DOHH2 (cell line): ENCODE measurements at regions not wholly inside any gene's neighbourhood (a gene's known extent, or its start where the extent isn't known, plus 50 kb on each side); places are given as distances from the start of the nearest gene placed in this dataset.

Experiments used
- H3F3A ChIP-seq: fragments of 200-600 bp; sonication (generic), shearing (Covaris generic); 2 replicates; pipeline ENCODE4 v1.6.0; 2016; ENCODE audit warnings: antibody characterized with exemption, mild to moderate bottlenecking; ENCODE audit not compliant: control insufficient read depth, insufficient read depth
- H3K27ac ChIP-seq: fragments of 200-600 bp; sonication (generic); 2 replicates; pipeline ENCODE4 v1.5.1; 2014; ENCODE audit warnings: low read depth, mild to moderate bottlenecking, low read length, moderate library complexity
- H3K27me3 ChIP-seq: fragments of 200-600 bp; sonication (generic); 2 replicates; pipeline ENCODE4 v1.6.1; 2014; ENCODE audit warnings: mild to moderate bottlenecking, low read length, mixed read lengths; ENCODE audit not compliant: control insufficient read depth
- H3K36me3 ChIP-seq: fragments of 200-600 bp; sonication (generic); 2 replicates; pipeline ENCODE4 v1.6.1; 2014; ENCODE audit warnings: mild to moderate bottlenecking, low read length, moderate library complexity, mixed read lengths; ENCODE audit not compliant: control insufficient read depth
- H3K4me1 ChIP-seq: fragments of 200-600 bp; sonication (generic); 2 replicates; pipeline ENCODE4 v1.6.1; 2014; ENCODE audit warnings: mild to moderate bottlenecking, low read length, mixed read lengths; ENCODE audit not compliant: control insufficient read depth
- H3K4me2 ChIP-seq: fragments of 200-600 bp; sonication (generic); 2 replicates; pipeline ENCODE4 v1.6.0; 2014; ENCODE audit warnings: mild to moderate bottlenecking, low read length, moderate library complexity
- H3K4me3 ChIP-seq: fragments of 200-600 bp; sonication (generic); 2 replicates; pipeline ENCODE4 v1.5.1; 2014; ENCODE audit warnings: mild to moderate bottlenecking, low read length, mixed read lengths
- H3K79me2 ChIP-seq: fragments of 200-600 bp; sonication (generic); 2 replicates; pipeline ENCODE4 v1.6.1; 2014; ENCODE audit warnings: mild to moderate bottlenecking, low read length, mixed read lengths; ENCODE audit not compliant: control insufficient read depth
- H3K9me2 ChIP-seq: fragments of 200-600 bp; sonication (generic); replicated peaks from 2 replicates; pipeline ENCODE4 v1.6.1; 2014; ENCODE audit warnings: mild to moderate bottlenecking, low read length, mixed read lengths; ENCODE audit not compliant: control insufficient read depth
- H3K9me3 ChIP-seq: fragments of 200-600 bp; sonication (generic); 2 replicates; pipeline ENCODE4 v1.6.1; 2014; ENCODE audit warnings: antibody characterized with exemption, low read length, mixed read lengths; ENCODE audit not compliant: control insufficient read depth, insufficient read depth
- H4K20me1 ChIP-seq: fragments of 200-600 bp; sonication (generic); 2 replicates; pipeline ENCODE4 v1.6.0; 2014; ENCODE audit warnings: low read depth, mild to moderate bottlenecking, antibody characterized with exemption, low read length, moderate library complexity; ENCODE audit not compliant: control insufficient read depth, insufficient read depth
- EZH2phosphoT487 ChIP-seq: fragments of 200-600 bp; sonication (generic); IDR thresholded peaks from 2 replicates; pipeline ENCODE4 v1.6.1; 2017; ENCODE audit warnings: borderline replicate concordance, mild to moderate bottlenecking, antibody characterized with exemption, low read length, moderate library complexity, mixed read lengths
- TF ChIP-seq, protein P1 (sequence below): fragments of 200-600 bp; sonication (generic); IDR thresholded peaks from one replicate; pipeline ENCODE4 v1.5.1; 2014; ENCODE audit warnings: antibody characterized with exemption, mild to moderate bottlenecking, low read depth, low read length; ENCODE audit not compliant: poor library complexity, severe bottlenecking

DNA sequence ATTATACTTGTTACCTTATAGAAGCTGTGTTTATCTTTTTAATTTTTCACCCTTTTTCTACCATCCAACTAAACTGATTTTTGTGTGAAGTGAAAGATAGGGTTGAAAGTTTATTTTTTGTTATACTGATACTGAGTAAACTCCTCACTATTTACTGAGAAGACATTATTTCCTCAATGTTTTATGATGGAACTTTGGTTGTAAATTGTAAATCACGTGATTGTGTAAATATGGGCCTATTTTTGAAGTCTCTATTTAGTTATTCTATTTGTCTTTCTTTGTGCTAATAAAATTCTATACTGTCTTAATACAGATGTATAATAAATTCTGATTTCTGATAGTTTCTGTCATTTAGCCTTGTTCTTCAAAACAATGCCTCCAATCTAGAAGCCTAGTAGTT is 697.2 kb upstream of the SLC8A1 start:
- Histone ChIP-seq H3F3A (no peaks in the 10 kb centered on the region), H3K4me3 (no peak overlapping the region), H3K27me3 (no peaks in the 10 kb centered on the region), H3K79me2 (no peaks in the 10 kb centered on the region), H3K9me2 (no peaks in the 10 kb centered on the region; the same call in 1 of the 2 replicates), H3K36me3 (no peaks in the 10 kb centered on the region), H3K27ac (no peak overlapping the region), H3K9me3 (no peaks in the 10 kb centered on the region), H4K20me1 (no peaks in the 10 kb centered on the region), H3K4me2 (no peak overlapping the region), H3K4me1 (no peaks in the 10 kb centered on the region)
- TF ChIP-seq, protein P1, sequence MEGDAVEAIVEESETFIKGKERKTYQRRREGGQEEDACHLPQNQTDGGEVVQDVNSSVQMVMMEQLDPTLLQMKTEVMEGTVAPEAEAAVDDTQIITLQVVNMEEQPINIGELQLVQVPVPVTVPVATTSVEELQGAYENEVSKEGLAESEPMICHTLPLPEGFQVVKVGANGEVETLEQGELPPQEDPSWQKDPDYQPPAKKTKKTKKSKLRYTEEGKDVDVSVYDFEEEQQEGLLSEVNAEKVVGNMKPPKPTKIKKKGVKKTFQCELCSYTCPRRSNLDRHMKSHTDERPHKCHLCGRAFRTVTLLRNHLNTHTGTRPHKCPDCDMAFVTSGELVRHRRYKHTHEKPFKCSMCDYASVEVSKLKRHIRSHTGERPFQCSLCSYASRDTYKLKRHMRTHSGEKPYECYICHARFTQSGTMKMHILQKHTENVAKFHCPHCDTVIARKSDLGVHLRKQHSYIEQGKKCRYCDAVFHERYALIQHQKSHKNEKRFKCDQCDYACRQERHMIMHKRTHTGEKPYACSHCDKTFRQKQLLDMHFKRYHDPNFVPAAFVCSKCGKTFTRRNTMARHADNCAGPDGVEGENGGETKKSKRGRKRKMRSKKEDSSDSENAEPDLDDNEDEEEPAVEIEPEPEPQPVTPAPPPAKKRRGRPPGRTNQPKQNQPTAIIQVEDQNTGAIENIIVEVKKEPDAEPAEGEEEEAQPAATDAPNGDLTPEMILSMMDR: no peak
- no peak for TF ChIP-seq EZH2phosphoT487

DNA sequence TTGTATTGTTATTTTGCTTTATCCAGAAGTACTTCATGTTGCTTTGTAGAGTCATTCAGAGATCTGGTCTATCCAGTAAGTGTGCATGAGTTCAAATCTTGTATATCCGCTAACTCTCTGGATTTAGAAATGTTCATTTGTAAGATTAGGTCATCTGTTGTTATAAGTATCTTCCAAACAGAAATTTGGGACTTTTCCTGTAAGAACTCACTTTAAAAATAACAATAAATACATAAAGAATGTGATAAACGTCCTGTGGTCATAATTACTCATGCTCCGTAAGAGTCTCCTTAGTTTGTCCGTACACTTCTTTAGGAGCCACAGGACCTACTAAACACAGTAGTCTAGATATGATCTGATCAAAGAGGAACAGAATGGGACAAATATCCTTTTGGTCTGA is 699.9 kb upstream of the SLC8A1 start:
- Histone ChIP-seq H3K9me3 (no peaks in the 10 kb centered on the region), H3K4me2 (no peak overlapping the region), H3K27ac (no peak overlapping the region), H3K4me3 (no peak overlapping the region), H3K9me2 (no peaks in the 10 kb centered on the region), H3K27me3 (no peaks in the 10 kb centered on the region), H3K4me1 (no peaks in the 10 kb centered on the region), H4K20me1 (no peaks in the 10 kb centered on the region), H3K36me3 (no peaks in the 10 kb centered on the region), H3F3A (no peaks in the 10 kb centered on the region), H3K79me2 (no peaks in the 10 kb centered on the region)
- no peak for TF ChIP-seq EZH2phosphoT487
- TF ChIP-seq, protein P1: no peak

DNA sequence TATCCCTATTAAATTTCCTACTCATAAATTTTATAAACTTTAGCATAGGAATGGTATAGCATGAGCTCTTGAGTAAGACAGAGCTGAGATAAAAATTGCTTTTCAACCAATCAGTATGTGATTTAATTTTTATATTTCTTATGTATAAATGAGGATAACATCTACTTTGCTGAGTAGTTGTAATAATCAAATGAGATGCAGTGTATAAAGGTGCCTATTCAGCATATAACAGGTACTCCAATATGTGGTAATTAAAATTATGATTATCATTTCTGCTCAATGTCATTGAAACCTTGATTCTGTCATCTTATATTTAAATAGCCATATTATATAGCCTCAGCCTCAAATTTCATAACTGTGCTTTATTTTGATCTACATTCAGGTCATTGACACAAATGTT is 700.4 kb upstream of the SLC8A1 start:
- TF ChIP-seq EZH2phosphoT487: no peak
- TF ChIP-seq, protein P1: no peak
- Histone ChIP-seq H3K4me3 (no peak overlapping the region), H3K27me3 (no peaks in the 10 kb centered on the region), H3K79me2 (no peaks in the 10 kb centered on the region), H3K36me3 (no peaks in the 10 kb centered on the region), H3K4me2 (no peak overlapping the region), H3K9me3 (no peaks in the 10 kb centered on the region), H4K20me1 (no peaks in the 10 kb centered on the region), H3K4me1 (no peaks in the 10 kb centered on the region), H3F3A (no peaks in the 10 kb centered on the region), H3K27ac (no peak overlapping the region), H3K9me2 (no peaks in the 10 kb centered on the region)

DNA sequence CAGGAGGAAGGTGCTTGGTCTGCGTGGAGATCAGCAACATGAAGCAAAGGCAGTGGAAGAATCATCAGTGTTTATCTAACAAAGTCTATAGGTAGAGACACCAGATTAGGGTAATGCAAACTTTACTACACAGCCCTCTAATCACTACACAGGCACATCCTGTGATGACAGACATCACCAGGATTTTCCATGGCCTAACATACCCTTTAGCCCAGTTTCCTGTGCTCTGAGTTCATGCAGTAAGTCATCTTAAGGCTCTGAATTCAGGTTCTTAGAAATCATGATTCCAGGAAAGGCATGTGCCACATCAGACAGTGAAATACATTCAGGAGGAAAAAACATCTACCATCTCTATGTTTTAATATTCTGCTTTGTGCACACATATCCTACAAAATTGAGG is 708.5 kb upstream of the SLC8A1 start:
- Histone ChIP-seq H3K9me3 (no peaks in the 10 kb centered on the region), H4K20me1 (no peaks in the 10 kb centered on the region), H3K4me3 (no peak overlapping the region), H3F3A (no peaks in the 10 kb centered on the region), H3K4me2 (no peak overlapping the region), H3K36me3 (no peaks in the 10 kb centered on the region), H3K79me2 (no peaks in the 10 kb centered on the region), H3K27ac (no peak overlapping the region), H3K4me1 (peaks cover 6% of the 10 kb centered on the region; the same call in 1 of the 2 replicates), H3K9me2 (no peaks in the 10 kb centered on the region), H3K27me3 (no peaks in the 10 kb centered on the region)
- TF ChIP-seq, protein P1: no peak
- TF ChIP-seq EZH2phosphoT487: no peak
